ENCODE measurements at regions not wholly inside any gene's neighbourhood (a gene's known extent, or its start where the extent isn't known, plus 50 kb on each side); places are given as distances from the start of the nearest gene placed in this dataset.

GRCh38 chr21:41641510-41641815, 125.4 kb downstream of the RIPK4 start:
- TF ChIP-seq, protein P1, sequence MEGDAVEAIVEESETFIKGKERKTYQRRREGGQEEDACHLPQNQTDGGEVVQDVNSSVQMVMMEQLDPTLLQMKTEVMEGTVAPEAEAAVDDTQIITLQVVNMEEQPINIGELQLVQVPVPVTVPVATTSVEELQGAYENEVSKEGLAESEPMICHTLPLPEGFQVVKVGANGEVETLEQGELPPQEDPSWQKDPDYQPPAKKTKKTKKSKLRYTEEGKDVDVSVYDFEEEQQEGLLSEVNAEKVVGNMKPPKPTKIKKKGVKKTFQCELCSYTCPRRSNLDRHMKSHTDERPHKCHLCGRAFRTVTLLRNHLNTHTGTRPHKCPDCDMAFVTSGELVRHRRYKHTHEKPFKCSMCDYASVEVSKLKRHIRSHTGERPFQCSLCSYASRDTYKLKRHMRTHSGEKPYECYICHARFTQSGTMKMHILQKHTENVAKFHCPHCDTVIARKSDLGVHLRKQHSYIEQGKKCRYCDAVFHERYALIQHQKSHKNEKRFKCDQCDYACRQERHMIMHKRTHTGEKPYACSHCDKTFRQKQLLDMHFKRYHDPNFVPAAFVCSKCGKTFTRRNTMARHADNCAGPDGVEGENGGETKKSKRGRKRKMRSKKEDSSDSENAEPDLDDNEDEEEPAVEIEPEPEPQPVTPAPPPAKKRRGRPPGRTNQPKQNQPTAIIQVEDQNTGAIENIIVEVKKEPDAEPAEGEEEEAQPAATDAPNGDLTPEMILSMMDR (IDR thresholded peaks at IDR 0.05) = no peak
- TF ChIP-seq ZFX (IDR thresholded peaks at IDR 0.05; ENCODE audit: borderline replicate concordance) = no peak
